Endothelial cell of umbilical vein (primary cell): ENCODE measurements at regions not wholly inside any gene's neighbourhood (a gene's known extent, or its start where the extent isn't known, plus 50 kb on each side); places are given as distances from the start of the nearest gene placed in this dataset.

Experiments
- BruUV-seq: library from RNA; stranded (reverse); fragments of 400-500 nt; replicated peaks from 2 replicates; lab custom pipeline; 2021; lab: Mats Ljungman, UMichigan
- CTCF ChIA-PET: fragments of 300-600, 350-600 bp; sonication (Branson Sonifier 250); formaldehyde crosslinking; loops from one replicate; lab custom pipeline; 2021; ENCODE audit warnings: antibody characterized with exemption, inconsistent platforms; lab: Charles Lee
- POLR2A ChIA-PET: fragments of 300-600, 350-600 bp; sonication (Branson Sonifier 250); formaldehyde crosslinking; loops from one replicate; lab custom pipeline; 2021; ENCODE audit warnings: antibody characterized with exemption, inconsistent platforms; lab: Charles Lee
- DNase-seq: peaks from one replicate; pipeline ENCODE4 v3.0.0-alpha.2; 2011; ENCODE audit warnings: low read depth, low spot score
- FAIRE-seq: peaks from 2 replicates; lab custom pipeline; 2011; peaks lifted over from hg19 to GRCh38; lab: Jason Lieb, UNC
- H2AFZ ChIP-seq: 2 replicates; pipeline ENCODE4 v1.6.0; 2012; ENCODE audit warnings: low read depth, low read length, control low read depth, inconsistent platforms
- H3K27ac ChIP-seq: 2 replicates; pipeline ENCODE4 v1.5.1; 2011; ENCODE audit warnings: low read depth, mild to moderate bottlenecking, control low read depth, low read length, moderate library complexity; ENCODE audit not compliant: insufficient read depth
- H3K27me3 ChIP-seq, 2 experiments: 2 replicates each; pipeline versions ENCODE4 v1.6.0 to v1.6.1; 2011; ENCODE audit warnings: low read length in 2 of 2, mixed read lengths in 1 of 2; ENCODE audit not compliant: control insufficient read depth in 2 of 2, insufficient read depth in 2 of 2
- H3K36me3 ChIP-seq, 2 experiments: 2 replicates in 1 of 2; 3 replicates in 1 of 2; pipeline ENCODE4 v1.5.1; 2011; ENCODE audit warnings: low read length in 2 of 2, mild to moderate bottlenecking in 1 of 2, moderate library complexity in 1 of 2; ENCODE audit not compliant: control insufficient read depth in 2 of 2, insufficient read depth in 2 of 2; ENCODE audit errors: extremely low read depth in 1 of 2
- H3K4me1 ChIP-seq: 3 replicates; pipeline ENCODE4 v1.5.1; 2011; ENCODE audit warnings: mild to moderate bottlenecking, low read length; ENCODE audit not compliant: control insufficient read depth, insufficient read depth; ENCODE audit errors: extremely low read depth
- H3K4me2 ChIP-seq: 2 replicates; pipeline ENCODE4 v1.6.1; 2011; ENCODE audit warnings: low read length, control low read depth, mixed read lengths; ENCODE audit not compliant: insufficient read depth
- H3K4me3 ChIP-seq, 3 experiments: fragments of 200-600 bp in 1 of 3; sonication (generic), shearing (Covaris generic) in 1 of 3; replicated peaks in 1 of 3; 2 replicates each; pipeline ENCODE4 v1.5.1; 2011 to 2016; ENCODE audit warnings: control low read depth in 3 of 3, low read length in 3 of 3, mild to moderate bottlenecking in 2 of 3, inconsistent platforms in 1 of 3, low read depth in 1 of 3, moderate library complexity in 1 of 3; ENCODE audit not compliant: insufficient read depth in 1 of 3
- H3K79me2 ChIP-seq: 2 replicates; pipeline ENCODE4 v1.6.0; 2012; ENCODE audit warnings: low read length, inconsistent platforms; ENCODE audit not compliant: control insufficient read depth, insufficient read depth
- H3K9ac ChIP-seq: replicated peaks from 2 replicates; pipeline ENCODE3; 2011; ENCODE audit warnings: low read length, control low read depth; ENCODE audit not compliant: insufficient read depth; ENCODE audit errors: extremely low read depth
- H3K9me1 ChIP-seq: replicated peaks from 3 replicates; pipeline ENCODE4 v1.6.0; 2011; ENCODE audit warnings: mild to moderate bottlenecking, low read length; ENCODE audit not compliant: control insufficient read depth, insufficient read depth; ENCODE audit errors: extremely low read depth
- H3K9me3 ChIP-seq: replicated peaks from 2 replicates; pipeline ENCODE4 v1.5.1; 2012; ENCODE audit warnings: low read length, inconsistent platforms; ENCODE audit not compliant: control insufficient read depth, insufficient read depth
- H4K20me1 ChIP-seq: replicated peaks from 2 replicates; pipeline ENCODE3; 2011; ENCODE audit warnings: mild to moderate bottlenecking, low read length; ENCODE audit not compliant: control insufficient read depth, insufficient read depth; ENCODE audit errors: extremely low read depth
- EZH2 ChIP-seq: IDR thresholded peaks from 2 replicates; pipeline ENCODE4 v1.6.1; 2012; ENCODE audit warnings: borderline replicate concordance, low read depth, mild to moderate bottlenecking, moderate library complexity, low read length, inconsistent platforms; ENCODE audit not compliant: severe bottlenecking
- FOS ChIP-seq: IDR thresholded peaks from 2 replicates; pipeline ENCODE4 v1.6.1; 2011; ENCODE audit warnings: mild to moderate bottlenecking, low read length, moderate library complexity, borderline replicate concordance; ENCODE audit not compliant: insufficient read depth
- GATA2 ChIP-seq: IDR thresholded peaks from 2 replicates; pipeline ENCODE4 v1.7.0; 2011; ENCODE audit warnings: low read depth, mild to moderate bottlenecking, moderate library complexity, mixed read lengths, low read length; ENCODE audit not compliant: insufficient read length, insufficient read depth
- POLR2A ChIP-seq: IDR thresholded peaks from 2 replicates; pipeline ENCODE4 v1.6.1; 2012; ENCODE audit warnings: low read depth, mild to moderate bottlenecking, control low read depth, low read length
- POLR2AphosphoS5 ChIP-seq: IDR thresholded peaks from 2 replicates; pipeline ENCODE4 v1.6.1; 2012; ENCODE audit warnings: low read depth, mild to moderate bottlenecking, control low read depth, low read length, moderate library complexity; ENCODE audit not compliant: insufficient read depth
- dilution Hi-C: fragments of 300-500 bp; cut with MboI; formaldehyde crosslinking; loops from one replicate; pipeline ENCODE4 v1.15.0; 2019; ENCODE audit warnings: low sequenced_read_pairs; ENCODE audit not compliant: extremely low pct_ligation_motif_present
- intact Hi-C: fragments of 100-400 bp; cut with micrococcal nuclease; formaldehyde crosslinking; loops from one replicate; pipeline ENCODE4 v1.10.0; 2022

GRCh38 chr20:60485012-60485760 lies 527.0 kb downstream of the CDH26 start:
- Histone ChIP-seq H3K9me1 (no peaks in the 10 kb centered on the region), H3K9me3 (peaks cover 24% of the 10 kb centered on the region), H3K4me3 (no peak overlapping the region), H3K36me3 (no peaks in the 10 kb centered on the region), H2AFZ (no peak overlapping the region), H4K20me1 (no peaks in the 10 kb centered on the region), H3K27me3 (no peaks in the 10 kb centered on the region), H3K79me2 (no peaks in the 10 kb centered on the region), H3K4me2 (no peak overlapping the region), H3K4me1 (no peaks in the 10 kb centered on the region), H3K9ac (no peak overlapping the region), H3K27ac (no peak overlapping the region)
- intact Hi-C loops (no loop called here), dilution Hi-C loops (no loop called here)
- ChIA-PET CTCF (no interaction called here), POLR2A (no interaction called here)
- TF ChIP-seq POLR2A: no peak
- TF ChIP-seq EZH2: no peak
- TF ChIP-seq GATA2: no peak
- no peak for TF ChIP-seq FOS
- TF ChIP-seq POLR2AphosphoS5: no peak
- FAIRE-seq (no peak), DNase-seq (no peak)
- BruUV-seq: no TSS peak

DNA sequence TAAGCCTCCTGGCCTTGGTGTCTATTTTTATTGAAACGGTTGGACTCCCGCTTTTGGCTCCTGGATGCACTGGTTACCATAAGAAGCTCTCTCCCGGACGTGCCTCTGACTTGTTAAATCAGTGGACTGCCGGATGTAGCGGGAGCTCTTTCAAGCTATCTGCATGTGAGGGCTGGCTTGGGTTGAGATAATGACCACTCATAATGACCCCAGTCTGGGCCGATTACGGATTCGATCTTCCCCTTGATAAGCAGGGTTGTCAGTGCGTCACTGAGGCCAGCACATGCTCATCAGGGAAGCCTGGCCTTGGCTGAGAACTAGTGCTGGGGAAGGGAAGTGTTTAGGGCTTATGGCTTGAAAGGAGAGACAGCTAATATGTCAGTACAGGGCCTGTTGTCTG lies 528.1 kb downstream of the CDH26 start:
- H3K4me2 ChIP-seq: no peak overlapping the region
- H3K9me3 ChIP-seq: peaks cover 26% of the 10 kb centered on the region
- H4K20me1 ChIP-seq: no peaks in the 10 kb centered on the region
- no peaks in the 10 kb centered on the region for H3K9me1 ChIP-seq
- no peaks in the 10 kb centered on the region for H3K36me3 ChIP-seq
- H3K4me1 ChIP-seq: no peaks in the 10 kb centered on the region
- FAIRE-seq: no peak
- H3K4me3 ChIP-seq: no peak overlapping the region
- ChIA-PET POLR2A (no interaction called here), CTCF (no interaction called here)
- TF ChIP-seq FOS (no peak), GATA2 (no peak)
- H3K27ac ChIP-seq: no peak overlapping the region
- no peaks in the 10 kb centered on the region for H3K27me3 ChIP-seq
- DNase-seq: no peak
- H2AFZ ChIP-seq: no peak overlapping the region
- BruUV-seq: no TSS peak
- dilution Hi-C loops (no loop called here), intact Hi-C loops (no loop called here)
- no peak overlapping the region for H3K9ac ChIP-seq
- no peaks in the 10 kb centered on the region for H3K79me2 ChIP-seq
